ENCODE measurements at regions not wholly inside any gene's neighbourhood (a gene's known extent, or its start where the extent isn't known, plus 50 kb on each side); places are given as distances from the start of the nearest gene placed in this dataset.

GRCh38 chr17:52673791-52674190, 515.3 kb upstream of the CA10 start:
- TF ChIP-seq, protein P1, sequence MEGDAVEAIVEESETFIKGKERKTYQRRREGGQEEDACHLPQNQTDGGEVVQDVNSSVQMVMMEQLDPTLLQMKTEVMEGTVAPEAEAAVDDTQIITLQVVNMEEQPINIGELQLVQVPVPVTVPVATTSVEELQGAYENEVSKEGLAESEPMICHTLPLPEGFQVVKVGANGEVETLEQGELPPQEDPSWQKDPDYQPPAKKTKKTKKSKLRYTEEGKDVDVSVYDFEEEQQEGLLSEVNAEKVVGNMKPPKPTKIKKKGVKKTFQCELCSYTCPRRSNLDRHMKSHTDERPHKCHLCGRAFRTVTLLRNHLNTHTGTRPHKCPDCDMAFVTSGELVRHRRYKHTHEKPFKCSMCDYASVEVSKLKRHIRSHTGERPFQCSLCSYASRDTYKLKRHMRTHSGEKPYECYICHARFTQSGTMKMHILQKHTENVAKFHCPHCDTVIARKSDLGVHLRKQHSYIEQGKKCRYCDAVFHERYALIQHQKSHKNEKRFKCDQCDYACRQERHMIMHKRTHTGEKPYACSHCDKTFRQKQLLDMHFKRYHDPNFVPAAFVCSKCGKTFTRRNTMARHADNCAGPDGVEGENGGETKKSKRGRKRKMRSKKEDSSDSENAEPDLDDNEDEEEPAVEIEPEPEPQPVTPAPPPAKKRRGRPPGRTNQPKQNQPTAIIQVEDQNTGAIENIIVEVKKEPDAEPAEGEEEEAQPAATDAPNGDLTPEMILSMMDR (conservative IDR thresholded peaks at IDR 0.05; ENCODE audit: low read depth, low read length), result no peak
- TF ChIP-seq EZH2 (IDR thresholded peaks at IDR 0.05; ENCODE audit: borderline replicate concordance, low read depth, low read length, poor library complexity, severe bottlenecking), result no peak

All from A673 (cell line).